Liver (tissue), 3 donors: ENCODE measurements at regions not wholly inside any gene's neighbourhood (a gene's known extent, or its start where the extent isn't known, plus 50 kb on each side); places are given as distances from the start of the nearest gene placed in this dataset.

Experiments used
- FOXA1 ChIP-seq: IDR thresholded peaks from 2 replicates; pipeline ENCODE4 v1.6.1; 2016; ENCODE audit warnings: antibody characterized with exemption
- FOXA2 ChIP-seq: IDR thresholded peaks from 2 replicates; pipeline ENCODE4 v1.6.1; 2016; ENCODE audit warnings: antibody characterized with exemption
- GABPA ChIP-seq, 2 donors: IDR thresholded peaks in 1 of 2; conservative IDR thresholded peaks in 1 of 2; 2 replicates each; pipeline ENCODE4 v1.6.1; 2016; ENCODE audit warnings: antibody characterized with exemption in 2 of 2, mild to moderate bottlenecking in 1 of 2, moderate library complexity in 1 of 2
- HNF4A ChIP-seq, 2 donors: conservative IDR thresholded peaks; 2 replicates each; pipeline ENCODE4 v1.6.1; 2016; ENCODE audit warnings: antibody characterized with exemption in 2 of 2, mild to moderate bottlenecking in 2 of 2
- HNF4G ChIP-seq: IDR thresholded peaks from 2 replicates; pipeline ENCODE4 v1.6.1; 2016; ENCODE audit warnings: antibody characterized with exemption
- JUND ChIP-seq, 2 donors: IDR thresholded peaks; 2 replicates each; pipeline ENCODE4 v1.6.1; 2016; ENCODE audit warnings: antibody characterized with exemption in 2 of 2
- RAD21 ChIP-seq, 2 donors: IDR thresholded peaks; 2 replicates each; pipeline ENCODE4 v1.6.1; 2016; ENCODE audit warnings: antibody characterized with exemption in 2 of 2, mild to moderate bottlenecking in 2 of 2
- SP1 ChIP-seq: IDR thresholded peaks from 2 replicates; pipeline ENCODE4 v1.6.1; 2018; ENCODE audit warnings: antibody characterized with exemption, mild to moderate bottlenecking
- TAF1 ChIP-seq: conservative IDR thresholded peaks from 2 replicates; pipeline ENCODE4 v1.6.1; 2016; ENCODE audit warnings: antibody characterized with exemption, mild to moderate bottlenecking
- YY1 ChIP-seq: IDR thresholded peaks from 2 replicates; pipeline ENCODE4 v1.6.1; 2016; ENCODE audit warnings: antibody characterized with exemption, mild to moderate bottlenecking
- TF ChIP-seq, protein P1 (sequence below): IDR thresholded peaks from 2 replicates; pipeline ENCODE4 v1.6.1; 2016; ENCODE audit warnings: antibody characterized with exemption
- TF ChIP-seq, protein P2 (sequence below): fragments of 150-350 bp; IDR thresholded peaks from 2 replicates; pipeline ENCODE4 v1.5.1; 2017; ENCODE audit warnings: improper control_type of control experiment, low read depth, low read length; ENCODE audit not compliant: missing input control
- TF ChIP-seq, protein P3 (sequence below): IDR thresholded peaks from 2 replicates; pipeline ENCODE4 v1.6.1; 2016; ENCODE audit warnings: antibody characterized with exemption
- TF ChIP-seq, protein P4 (sequence below): IDR thresholded peaks from 2 replicates; pipeline ENCODE4 v1.6.1; 2016; ENCODE audit warnings: antibody characterized with exemption
- donor health status: healthy.
- donor health status: healthy.

DNA sequence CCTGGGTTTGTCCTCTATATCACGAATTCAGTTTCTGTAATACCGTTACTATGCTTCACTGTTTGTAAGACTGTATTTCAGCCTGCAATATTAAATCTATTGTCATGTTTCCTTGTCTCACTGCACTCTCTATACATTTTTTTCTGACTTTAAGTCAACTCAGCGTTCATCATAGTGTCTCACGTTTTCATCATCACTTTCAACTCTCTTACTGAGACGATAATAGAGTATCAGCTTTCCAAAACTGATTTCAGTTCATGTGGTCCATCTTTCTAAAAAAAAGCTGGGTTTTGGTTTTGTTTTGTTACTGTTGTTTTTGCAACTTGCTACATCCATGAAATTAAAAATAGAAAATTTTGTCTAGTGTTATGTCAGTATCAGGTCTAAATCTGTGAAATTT lies 147.7 kb downstream of the TMEM47 start:
- TF ChIP-seq, protein P1, sequence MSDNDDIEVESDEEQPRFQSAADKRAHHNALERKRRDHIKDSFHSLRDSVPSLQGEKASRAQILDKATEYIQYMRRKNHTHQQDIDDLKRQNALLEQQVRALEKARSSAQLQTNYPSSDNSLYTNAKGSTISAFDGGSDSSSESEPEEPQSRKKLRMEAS: no peak
- TF ChIP-seq SP1 (no peak), TAF1 (no peak), FOXA2 (no peak), JUND (IDR thresholded peaks at IDR 0.05) (no peak), YY1 (no peak), RAD21 (IDR thresholded peaks at IDR 0.05) (no peak), HNF4G (no peak), HNF4A (conservative IDR thresholded peaks at IDR 0.05) (no peak), GABPA (IDR thresholded peaks at IDR 0.05 in 1 of 2, conservative IDR thresholded peaks at IDR 0.05 in 1 of 2) (no peak), FOXA1 (no peak)
- TF ChIP-seq, protein P2, sequence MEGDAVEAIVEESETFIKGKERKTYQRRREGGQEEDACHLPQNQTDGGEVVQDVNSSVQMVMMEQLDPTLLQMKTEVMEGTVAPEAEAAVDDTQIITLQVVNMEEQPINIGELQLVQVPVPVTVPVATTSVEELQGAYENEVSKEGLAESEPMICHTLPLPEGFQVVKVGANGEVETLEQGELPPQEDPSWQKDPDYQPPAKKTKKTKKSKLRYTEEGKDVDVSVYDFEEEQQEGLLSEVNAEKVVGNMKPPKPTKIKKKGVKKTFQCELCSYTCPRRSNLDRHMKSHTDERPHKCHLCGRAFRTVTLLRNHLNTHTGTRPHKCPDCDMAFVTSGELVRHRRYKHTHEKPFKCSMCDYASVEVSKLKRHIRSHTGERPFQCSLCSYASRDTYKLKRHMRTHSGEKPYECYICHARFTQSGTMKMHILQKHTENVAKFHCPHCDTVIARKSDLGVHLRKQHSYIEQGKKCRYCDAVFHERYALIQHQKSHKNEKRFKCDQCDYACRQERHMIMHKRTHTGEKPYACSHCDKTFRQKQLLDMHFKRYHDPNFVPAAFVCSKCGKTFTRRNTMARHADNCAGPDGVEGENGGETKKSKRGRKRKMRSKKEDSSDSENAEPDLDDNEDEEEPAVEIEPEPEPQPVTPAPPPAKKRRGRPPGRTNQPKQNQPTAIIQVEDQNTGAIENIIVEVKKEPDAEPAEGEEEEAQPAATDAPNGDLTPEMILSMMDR: no peak
- TF ChIP-seq, protein P3, sequence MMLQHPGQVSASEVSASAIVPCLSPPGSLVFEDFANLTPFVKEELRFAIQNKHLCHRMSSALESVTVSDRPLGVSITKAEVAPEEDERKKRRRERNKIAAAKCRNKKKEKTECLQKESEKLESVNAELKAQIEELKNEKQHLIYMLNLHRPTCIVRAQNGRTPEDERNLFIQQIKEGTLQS: no peak
- TF ChIP-seq, protein P4, sequence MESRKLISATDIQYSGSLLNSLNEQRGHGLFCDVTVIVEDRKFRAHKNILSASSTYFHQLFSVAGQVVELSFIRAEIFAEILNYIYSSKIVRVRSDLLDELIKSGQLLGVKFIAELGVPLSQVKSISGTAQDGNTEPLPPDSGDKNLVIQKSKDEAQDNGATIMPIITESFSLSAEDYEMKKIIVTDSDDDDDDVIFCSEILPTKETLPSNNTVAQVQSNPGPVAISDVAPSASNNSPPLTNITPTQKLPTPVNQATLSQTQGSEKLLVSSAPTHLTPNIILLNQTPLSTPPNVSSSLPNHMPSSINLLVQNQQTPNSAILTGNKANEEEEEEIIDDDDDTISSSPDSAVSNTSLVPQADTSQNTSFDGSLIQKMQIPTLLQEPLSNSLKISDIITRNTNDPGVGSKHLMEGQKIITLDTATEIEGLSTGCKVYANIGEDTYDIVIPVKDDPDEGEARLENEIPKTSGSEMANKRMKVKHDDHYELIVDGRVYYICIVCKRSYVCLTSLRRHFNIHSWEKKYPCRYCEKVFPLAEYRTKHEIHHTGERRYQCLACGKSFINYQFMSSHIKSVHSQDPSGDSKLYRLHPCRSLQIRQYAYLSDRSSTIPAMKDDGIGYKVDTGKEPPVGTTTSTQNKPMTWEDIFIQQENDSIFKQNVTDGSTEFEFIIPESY: no peak
